Muscle of leg (tissue), 3 donors: ENCODE measurements at regions not wholly inside any gene's neighbourhood (a gene's known extent, or its start where the extent isn't known, plus 50 kb on each side); places are given as distances from the start of the nearest gene placed in this dataset.

Source experiments
- DNase-seq: peaks from one replicate; pipeline ENCODE4 v3.0.0; 2013
- H3K27ac ChIP-seq: one replicate; pipeline ENCODE4 v1.5.1; 2013; ENCODE audit warnings: mild to moderate bottlenecking, low read length, control low read depth
- H3K27me3 ChIP-seq: one replicate; pipeline ENCODE4 v1.6.1; 2013; ENCODE audit warnings: low read length; ENCODE audit not compliant: control insufficient read depth, insufficient read depth
- H3K36me3 ChIP-seq: one replicate; pipeline ENCODE4 v1.6.1; 2013; ENCODE audit warnings: low read length; ENCODE audit not compliant: control insufficient read depth, insufficient read depth
- H3K4me1 ChIP-seq: one replicate; pipeline ENCODE4 v1.6.1; 2013; ENCODE audit warnings: low read length; ENCODE audit not compliant: control insufficient read depth, insufficient read depth
- H3K4me3 ChIP-seq: one replicate; pipeline ENCODE4 v1.5.1; 2013; ENCODE audit warnings: low read length, control low read depth
- H3K9me3 ChIP-seq: replicated peaks from 2 replicates; pipeline ENCODE4 v1.6.1; 2013; ENCODE audit warnings: low read depth, low read length; ENCODE audit not compliant: control insufficient read depth
- WGBS: methylation state at CpG from one replicate; pipeline ENCODE4 v1.1.5; 2013; ENCODE audit warnings: missing lambda C conversion rate; ENCODE audit not compliant: insufficient coverage; 5-methylcytosine and 5-hydroxymethylcytosine counted together

DNA sequence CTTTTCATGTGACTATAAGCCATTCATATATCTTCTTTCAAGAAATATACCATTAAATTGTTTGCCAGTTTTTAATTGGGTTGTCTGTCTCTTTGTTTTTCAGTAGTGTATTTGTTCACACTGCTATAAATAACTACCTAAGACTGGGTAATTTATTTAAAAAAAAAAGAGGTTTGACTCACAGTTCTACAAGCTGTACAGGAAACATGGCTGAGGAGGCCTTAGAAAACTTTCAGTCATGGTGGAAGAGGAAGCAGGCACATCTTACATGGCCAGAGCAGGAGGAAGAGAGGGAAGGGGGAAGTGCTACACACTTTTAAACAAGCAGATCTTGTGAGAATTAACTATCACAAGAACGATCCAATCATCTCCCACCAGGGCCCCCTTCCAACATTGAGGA is 255.3 kb downstream of the EPM2A start:
- H3K9me3 ChIP-seq, result peaks cover 11% of the 10 kb centered on the region
- H3K27ac ChIP-seq, result no peak overlapping the region
- H3K27me3 ChIP-seq, result no peaks in the 10 kb centered on the region
- no peak overlapping the region for H3K4me3 ChIP-seq
- no CpG with 5 or more reads among the region's 1 CpG for WGBS
- no peaks in the 10 kb centered on the region for H3K36me3 ChIP-seq
- H3K4me1 ChIP-seq, result no peaks in the 10 kb centered on the region
- DNase-seq, result no peak

DNA sequence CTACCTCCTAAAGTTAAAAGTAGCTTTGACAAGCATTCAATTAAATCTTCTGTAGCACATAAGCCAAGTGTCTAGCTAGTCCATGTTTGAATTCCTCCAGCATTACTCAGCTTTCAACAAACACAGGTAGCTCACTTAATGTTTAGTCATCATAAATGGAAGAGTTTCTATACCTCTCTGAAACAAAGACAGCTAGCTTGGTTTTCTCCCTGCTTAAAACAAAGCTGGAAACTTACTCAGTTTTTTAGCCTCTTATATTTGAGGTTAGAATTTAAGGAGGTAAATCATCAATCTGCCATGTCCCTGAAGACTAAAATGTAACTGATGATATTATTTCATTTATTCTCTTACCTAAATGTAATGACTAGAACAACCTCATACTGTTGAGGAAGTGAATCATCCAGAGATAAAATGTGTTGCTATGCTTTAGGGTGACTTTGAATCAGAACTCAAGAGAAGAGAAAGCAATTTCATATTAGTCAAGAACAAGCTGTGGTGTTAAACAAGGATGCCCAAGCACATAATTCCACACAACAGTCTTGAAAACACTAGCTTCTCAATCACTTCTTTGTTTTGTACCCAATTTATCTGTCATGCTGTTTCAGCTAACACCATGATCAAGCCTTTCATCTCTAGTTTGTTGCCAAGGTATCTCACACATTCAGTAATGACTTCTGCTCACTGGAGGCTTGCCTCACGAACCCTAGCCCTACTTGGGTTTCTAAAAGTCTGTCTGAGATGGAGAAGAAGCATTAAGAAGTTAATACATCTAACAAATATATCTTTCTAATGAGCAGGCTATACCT is 251.9 kb downstream of the EPM2A start:
- H3K4me3 ChIP-seq, result no peak overlapping the region
- H3K9me3 ChIP-seq, result no peaks in the 10 kb centered on the region
- DNase-seq, result no peak
- no peak overlapping the region for H3K27ac ChIP-seq
- H3K27me3 ChIP-seq, result no peaks in the 10 kb centered on the region
- no CpG with 5 or more reads among the region's 1 CpG for WGBS
- no peaks in the 10 kb centered on the region for H3K4me1 ChIP-seq
- no peaks in the 10 kb centered on the region for H3K36me3 ChIP-seq

DNA sequence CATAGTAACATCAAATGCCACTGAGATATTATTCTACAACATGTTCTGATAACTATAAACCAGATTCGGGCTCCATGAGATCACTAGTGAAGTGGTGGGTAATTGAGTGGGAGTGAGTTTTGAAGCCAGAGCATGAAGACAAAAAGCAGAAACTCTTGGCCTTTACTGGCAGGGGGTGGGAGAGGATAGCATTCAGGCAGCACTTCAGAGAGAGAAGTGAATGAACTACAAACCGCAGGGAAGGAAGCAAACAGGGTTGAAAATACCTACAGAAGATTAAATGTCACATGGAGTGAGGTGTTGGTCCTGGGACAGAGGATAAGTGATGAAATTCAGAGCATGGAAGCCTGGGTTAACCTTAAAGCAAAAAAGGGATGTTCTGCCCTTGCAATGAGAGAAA is 250.0 kb downstream of the EPM2A start:
- H3K36me3 ChIP-seq, result no peaks in the 10 kb centered on the region
- WGBS, result 60% methylated on average over 1 of the region's 2 CpGs
- H3K27me3 ChIP-seq, result no peaks in the 10 kb centered on the region
- no peaks in the 10 kb centered on the region for H3K4me1 ChIP-seq
- no peak overlapping the region for H3K27ac ChIP-seq
- H3K4me3 ChIP-seq, result no peak overlapping the region
- DNase-seq, result no peak
- H3K9me3 ChIP-seq, result no peaks in the 10 kb centered on the region

DNA sequence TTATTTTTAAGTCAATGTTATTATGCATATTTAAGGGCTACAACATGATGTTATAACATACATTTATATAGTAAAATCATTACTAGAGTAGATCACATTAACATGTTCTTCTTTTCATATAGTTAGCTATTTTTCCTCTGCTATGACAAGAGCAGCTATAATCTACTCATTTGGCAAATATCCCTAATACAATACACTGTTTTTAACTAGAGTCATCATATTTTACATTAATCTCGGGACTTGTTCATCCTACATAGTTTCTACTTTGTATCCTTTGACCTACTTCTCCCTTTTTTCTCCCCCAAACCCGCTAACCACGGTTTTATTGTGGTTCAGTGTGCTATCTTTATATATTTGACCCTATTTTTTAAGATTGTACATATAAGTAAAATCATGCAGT is 249.0 kb downstream of the EPM2A start:
- H3K9me3 ChIP-seq, result no peaks in the 10 kb centered on the region
- H3K4me1 ChIP-seq, result no peaks in the 10 kb centered on the region
- DNase-seq, result no peak
- H3K4me3 ChIP-seq, result no peak overlapping the region
- H3K27me3 ChIP-seq, result no peaks in the 10 kb centered on the region
- no CpG with 5 or more reads among the region's 3 CpGs for WGBS
- H3K36me3 ChIP-seq, result no peaks in the 10 kb centered on the region
- no peak overlapping the region for H3K27ac ChIP-seq

DNA sequence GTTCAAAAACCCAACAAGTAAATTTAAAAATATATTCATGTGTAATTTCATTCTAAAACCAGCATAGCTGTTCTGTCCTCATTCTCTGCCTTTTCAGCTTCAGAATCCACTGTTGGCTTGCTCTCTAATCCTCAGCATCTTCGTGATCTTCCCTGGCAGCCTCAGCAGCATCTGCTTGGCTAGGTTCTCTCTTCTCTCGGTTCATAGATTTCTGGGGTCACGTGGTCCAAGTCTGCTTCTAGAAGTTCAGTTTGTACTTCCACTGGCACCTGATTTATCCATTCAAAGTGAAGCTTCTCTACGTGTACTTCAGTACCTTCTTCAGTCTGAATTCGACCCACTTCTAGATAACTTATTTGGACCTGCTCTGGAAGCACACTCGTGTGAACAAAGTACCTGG is 245.7 kb downstream of the EPM2A start:
- Histone ChIP-seq H3K4me1 (no peaks in the 10 kb centered on the region), H3K4me3 (no peak overlapping the region), H3K36me3 (no peaks in the 10 kb centered on the region), H3K27ac (no peak overlapping the region), H3K27me3 (no peaks in the 10 kb centered on the region), H3K9me3 (no peaks in the 10 kb centered on the region)
- WGBS, result 58% methylated on average over 6 of the region's 6 CpGs
- DNase-seq, result peak; percentile 57

DNA sequence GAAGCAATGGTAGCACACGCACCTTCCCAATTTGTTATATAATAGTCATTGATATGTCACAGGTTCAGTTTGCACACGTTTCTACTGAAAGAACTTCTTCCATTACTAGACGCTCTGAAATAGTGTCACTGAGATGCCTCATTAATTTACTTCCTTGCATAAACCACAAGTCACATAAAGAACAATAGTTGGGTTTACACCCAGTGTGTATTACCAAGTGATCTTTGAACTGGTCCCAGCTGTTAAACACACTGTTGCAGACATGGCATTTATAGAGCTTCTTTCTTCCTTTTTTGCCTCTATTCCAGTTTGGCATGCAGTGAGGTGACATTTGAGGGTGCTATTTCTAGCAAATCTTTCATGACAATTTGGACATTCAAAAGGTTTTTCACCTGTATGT is 245.3 kb downstream of the EPM2A start:
- no peaks in the 10 kb centered on the region for H3K27me3 ChIP-seq
- no peak overlapping the region for H3K4me3 ChIP-seq
- no peaks in the 10 kb centered on the region for H3K36me3 ChIP-seq
- H3K4me1 ChIP-seq, result no peaks in the 10 kb centered on the region
- WGBS, result 58% methylated on average over 2 of the region's 3 CpGs
- no peak for DNase-seq
- H3K27ac ChIP-seq, result no peak overlapping the region
- no peaks in the 10 kb centered on the region for H3K9me3 ChIP-seq

DNA sequence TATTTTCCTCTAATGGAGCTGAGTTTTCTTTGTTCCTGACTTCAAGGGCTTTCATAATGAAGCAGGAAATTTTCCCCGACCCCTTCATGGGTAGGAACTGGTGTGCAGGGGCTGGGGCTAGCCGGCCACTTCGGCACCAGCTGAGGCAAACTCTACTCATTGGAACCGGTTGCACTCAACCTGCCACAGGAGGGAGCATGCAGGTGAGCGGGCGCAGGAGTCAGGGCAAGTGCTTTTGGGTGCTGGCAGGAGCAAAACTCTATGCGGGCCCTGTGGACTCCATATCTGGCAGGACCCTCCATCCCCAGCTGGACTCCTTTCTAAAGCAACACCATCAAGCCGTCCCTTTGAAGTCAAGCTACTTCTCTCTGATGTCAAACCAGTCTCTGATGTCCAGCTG is 244.2 kb downstream of the EPM2A start:
- no peak for DNase-seq
- H3K36me3 ChIP-seq, result no peaks in the 10 kb centered on the region
- no peaks in the 10 kb centered on the region for H3K9me3 ChIP-seq
- 51% methylated on average over 7 of the region's 8 CpGs for WGBS
- H3K27me3 ChIP-seq, result no peaks in the 10 kb centered on the region
- no peaks in the 10 kb centered on the region for H3K4me1 ChIP-seq
- no peak overlapping the region for H3K27ac ChIP-seq
- no peak overlapping the region for H3K4me3 ChIP-seq

DNA sequence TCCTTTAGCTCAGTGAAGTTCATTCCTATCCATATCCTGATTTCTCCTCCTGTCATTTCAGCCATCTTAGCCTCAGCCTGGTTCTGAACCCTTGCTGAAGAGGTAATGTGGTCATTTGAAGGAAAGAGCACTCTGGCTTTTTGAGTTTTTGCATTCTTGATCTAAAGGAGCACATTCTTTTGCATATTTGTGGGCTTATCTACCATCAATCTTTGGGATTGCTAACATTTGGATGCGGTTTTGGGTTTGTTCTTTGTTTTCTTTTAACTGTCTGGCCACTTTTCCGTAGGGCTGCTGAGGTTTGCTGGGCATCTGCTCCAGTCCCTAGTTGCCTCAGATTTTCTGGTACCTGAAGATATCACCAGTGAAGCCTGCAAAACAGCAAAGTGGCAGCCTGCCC is 238.3 kb downstream of the EPM2A start:
- Histone ChIP-seq H3K4me3 (no peak overlapping the region), H3K9me3 (no peaks in the 10 kb centered on the region), H3K4me1 (no peaks in the 10 kb centered on the region), H3K27me3 (no peaks in the 10 kb centered on the region), H3K27ac (no peak overlapping the region), H3K36me3 (no peaks in the 10 kb centered on the region)
- DNase-seq, result no peak
- 43% methylated on average over 1 of the region's 2 CpGs for WGBS

DNA sequence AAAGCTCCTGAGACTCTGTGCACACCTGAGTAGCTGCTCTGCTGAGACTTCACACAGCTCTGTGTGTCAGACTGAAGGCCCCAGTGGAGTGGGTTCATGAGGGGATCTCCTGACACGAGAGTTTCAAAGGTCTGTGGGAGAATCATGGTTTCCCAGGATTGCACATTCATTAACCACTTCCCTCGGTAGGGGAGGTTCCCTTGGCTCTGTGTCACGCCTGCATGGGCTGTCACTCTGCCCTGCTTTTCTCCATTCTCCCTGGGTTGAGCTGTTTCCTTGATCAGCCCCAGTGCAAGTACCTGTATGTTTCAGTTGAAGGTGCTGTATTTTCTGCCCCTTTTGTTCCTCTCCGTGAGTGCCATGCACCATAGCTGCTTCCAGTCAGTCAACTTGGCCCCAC is 236.9 kb downstream of the EPM2A start:
- H3K4me3 ChIP-seq, result no peak overlapping the region
- H3K27ac ChIP-seq, result no peak overlapping the region
- DNase-seq, result no peak
- no CpG with 5 or more reads among the region's 4 CpGs for WGBS
- no peaks in the 10 kb centered on the region for H3K4me1 ChIP-seq
- H3K27me3 ChIP-seq, result no peaks in the 10 kb centered on the region
- no peaks in the 10 kb centered on the region for H3K9me3 ChIP-seq
- H3K36me3 ChIP-seq, result no peaks in the 10 kb centered on the region

DNA sequence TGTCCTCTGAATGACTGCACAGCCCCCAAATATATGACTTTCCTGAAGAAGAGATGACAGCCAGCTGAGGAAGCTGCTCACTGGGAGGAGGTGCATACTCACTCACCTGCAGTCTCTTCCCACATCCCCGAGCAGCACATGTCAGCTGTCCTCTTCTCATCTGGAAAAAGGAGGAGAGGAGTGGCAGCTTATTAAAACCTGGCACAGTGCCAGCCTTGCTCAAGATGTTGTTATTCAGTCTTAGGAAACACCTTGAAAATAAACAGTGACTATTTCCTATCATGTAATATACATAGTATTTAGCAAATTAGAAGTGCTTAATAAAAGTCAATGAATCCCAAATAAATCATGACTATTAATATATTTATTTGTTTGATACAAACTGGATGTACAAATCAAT is 232.9 kb downstream of the EPM2A start:
- H3K4me1 ChIP-seq, result no peaks in the 10 kb centered on the region
- H3K27me3 ChIP-seq, result no peaks in the 10 kb centered on the region
- H3K36me3 ChIP-seq, result no peaks in the 10 kb centered on the region
- DNase-seq, result peak; percentile 19
- no peak overlapping the region for H3K27ac ChIP-seq
- WGBS, result no CpG with 5 or more reads among the region's 1 CpG
- peaks cover 8% of the 10 kb centered on the region for H3K9me3 ChIP-seq
- H3K4me3 ChIP-seq, result no peak overlapping the region

DNA sequence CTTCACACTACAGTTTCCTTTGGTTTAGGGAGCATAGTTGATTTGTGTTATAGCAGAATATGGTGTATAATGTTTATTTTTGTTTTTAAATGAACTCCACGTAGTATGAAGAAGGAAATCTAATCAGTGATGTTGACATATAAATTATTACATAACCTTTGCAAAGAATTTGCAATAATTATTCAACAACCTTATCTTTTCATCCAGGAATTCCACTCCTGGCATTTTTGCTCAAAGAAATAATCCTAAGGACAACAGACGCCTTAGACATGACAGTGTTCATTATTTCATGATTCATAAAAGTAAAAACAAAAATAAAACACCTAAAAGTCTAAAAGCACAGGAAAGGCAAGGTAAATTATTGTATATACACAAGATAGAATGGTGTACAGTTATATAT is 229.2 kb downstream of the EPM2A start:
- Histone ChIP-seq H3K36me3 (no peaks in the 10 kb centered on the region), H3K27me3 (no peaks in the 10 kb centered on the region), H3K4me3 (no peak overlapping the region), H3K27ac (no peak overlapping the region), H3K4me1 (no peaks in the 10 kb centered on the region), H3K9me3 (peaks cover 22% of the 10 kb centered on the region)
- DNase-seq, result no peak
- no CpG with 5 or more reads among the region's 2 CpGs for WGBS
